ENCODE measurements at regions not wholly inside any gene's neighbourhood (a gene's known extent, or its start where the extent isn't known, plus 50 kb on each side); places are given as distances from the start of the nearest gene placed in this dataset.
A peak's percentile ranks its signal among the peaks of the same experiment; 100 is the strongest.

- Histone ChIP-seq H2AFZ (replicated peaks) (no peak overlapping the region), H4K20me1 (ENCODE audit: low read depth) (no peaks in the 10 kb centered on the region), H3K79me2 (ENCODE audit: low read depth) (no peaks in the 10 kb centered on the region), H3K4me1 (no peaks in the 10 kb centered on the region), H3K9ac (no peak overlapping the region), H3F3A (ENCODE audit: low read depth) (no peaks in the 10 kb centered on the region), H3K27me3 (no peaks in the 10 kb centered on the region), H3K27ac (no peak overlapping the region), H3K36me3 (no peaks in the 10 kb centered on the region), H3K4me3 (no peak overlapping the region), H3K9me3 (ENCODE audit: low read depth) (no peaks in the 10 kb centered on the region), H3K4me2 (no peak overlapping the region)
- TF ChIP-seq EZH2phosphoT487 (IDR thresholded peaks at IDR 0.05) (no peak), CTCF (IDR thresholded peaks at IDR 0.05) (no peak)
- Mint-ChIP-seq H3K36me3 (no peaks in the 10 kb centered on the region), H3K27me3 (ENCODE audit: insufficient read depth, low read depth) (peaks cover 19% of the 10 kb centered on the region), H3K9me3 (peaks cover 13% of the 10 kb centered on the region), H3K4me3 (no peak overlapping the region), H3K4me1 (peaks cover 7% of the 10 kb centered on the region), H3K27ac (no peak overlapping the region)
- DNase-seq (ENCODE audit: low spot score) = no peak
Measured at GRCh38 chr2:128617661-128618060, 299.0 kb upstream of the HS6ST1 start.

GRCh38 chr2:128618642-128619041 lies 300.0 kb upstream of the HS6ST1 start:
- DNase-seq (ENCODE audit: low spot score) = no peak
- no peaks in the 10 kb centered on the region for H3K27me3 ChIP-seq
- Mint-ChIP-seq H3K9me3 (peaks cover 13% of the 10 kb centered on the region), H3K36me3 (no peaks in the 10 kb centered on the region), H3K27me3 (ENCODE audit: insufficient read depth, low read depth) (peaks cover 19% of the 10 kb centered on the region), H3K27ac (peak overlapping the region; percentile 55), H3K4me3 (no peak overlapping the region), H3K4me1 (no peaks in the 10 kb centered on the region)
- H3F3A ChIP-seq (ENCODE audit: low read depth) = no peaks in the 10 kb centered on the region
- H3K79me2 ChIP-seq (ENCODE audit: low read depth) = no peaks in the 10 kb centered on the region
- no peak overlapping the region for H3K27ac ChIP-seq
- H3K4me2 ChIP-seq = no peak overlapping the region
- H3K9me3 ChIP-seq (ENCODE audit: low read depth) = no peaks in the 10 kb centered on the region
- no peaks in the 10 kb centered on the region for H3K4me1 ChIP-seq
- TF ChIP-seq EZH2 (IDR thresholded peaks at IDR 0.05) (no peak), CTCF (IDR thresholded peaks at IDR 0.05) (no peak), EZH2phosphoT487 (IDR thresholded peaks at IDR 0.05) (no peak)
- H3K9ac ChIP-seq = no peak overlapping the region
- H3K4me3 ChIP-seq = no peak overlapping the region
- H4K20me1 ChIP-seq (ENCODE audit: low read depth) = no peaks in the 10 kb centered on the region
- H2AFZ ChIP-seq (replicated peaks) = no peak overlapping the region
- H3K36me3 ChIP-seq = no peaks in the 10 kb centered on the region

GRCh38 chr2:128619471-128620325 lies 301.0 kb upstream of the HS6ST1 start:
- no peaks in the 10 kb centered on the region for H3K79me2 ChIP-seq (ENCODE audit: low read depth)
- no peaks in the 10 kb centered on the region for H3K36me3 Mint-ChIP-seq
- no peaks in the 10 kb centered on the region for H3K36me3 ChIP-seq
- no peaks in the 10 kb centered on the region for H3K9me3 ChIP-seq (ENCODE audit: low read depth)
- DNase-seq (ENCODE audit: low spot score) = no peak
- H3K4me1 ChIP-seq = no peaks in the 10 kb centered on the region
- TF ChIP-seq EZH2 (IDR thresholded peaks at IDR 0.05) (no peak), EZH2phosphoT487 (IDR thresholded peaks at IDR 0.05) (no peak), CTCF (IDR thresholded peaks at IDR 0.05) (no peak)
- H3K4me3 ChIP-seq = no peak overlapping the region
- no peak overlapping the region for H3K4me2 ChIP-seq
- H3F3A ChIP-seq (ENCODE audit: low read depth) = no peaks in the 10 kb centered on the region
- H3K27me3 Mint-ChIP-seq (ENCODE audit: insufficient read depth, low read depth) = peaks cover 16% of the 10 kb centered on the region
- no peak overlapping the region for H3K4me3 Mint-ChIP-seq
- H3K27ac Mint-ChIP-seq = no peak overlapping the region
- no peaks in the 10 kb centered on the region for H3K27me3 ChIP-seq
- H3K27ac ChIP-seq = no peak overlapping the region
- no peak overlapping the region for H3K9ac ChIP-seq
- H4K20me1 ChIP-seq (ENCODE audit: low read depth) = no peaks in the 10 kb centered on the region
- H3K9me3 Mint-ChIP-seq = peaks cover 13% of the 10 kb centered on the region
- H3K4me1 Mint-ChIP-seq = peaks cover 8% of the 10 kb centered on the region
- no peak overlapping the region for H2AFZ ChIP-seq (replicated peaks)

All from neural progenitor cell (in vitro differentiated cells).